Activated CD8-positive, alpha-beta T cell treated with anti-CD3 and anti-CD28 coated beads for 36 hours (primary cell): ENCODE measurements at regions not wholly inside any gene's neighbourhood (a gene's known extent, or its start where the extent isn't known, plus 50 kb on each side); places are given as distances from the start of the nearest gene placed in this dataset.

Source experiments
- ATAC-seq: fragments of 200-7000 bp; cut with Tn5 transposase; one replicate; pipeline ENCODE4 v1.10.0; 2021; ENCODE audit warnings: mild to moderate bottlenecking, moderate library complexity
- CTCF ChIA-PET: fragments of 350-600 bp; sonication (Branson Sonifier 250); formaldehyde crosslinking; loops from one replicate; lab custom pipeline; 2021; ENCODE audit warnings: antibody characterized with exemption; lab: Charles Lee
- POLR2A ChIA-PET: fragments of 350-600 bp; sonication (Branson Sonifier 250); formaldehyde crosslinking; loops from one replicate; lab custom pipeline; 2021; ENCODE audit warnings: antibody characterized with exemption; lab: Charles Lee
- DNase-seq: peaks from one replicate; pipeline ENCODE4 v3.0.0-alpha.2; 2020
- H3K27ac Mint-ChIP-seq: one replicate; pipeline ENCODE4 v1.8.0; 2021; ENCODE audit warnings: mild to moderate bottlenecking, mixed read lengths
- H3K27me3 Mint-ChIP-seq: one replicate; pipeline ENCODE4 v1.8.0; 2021; ENCODE audit warnings: mixed read lengths
- H3K36me3 Mint-ChIP-seq: one replicate; pipeline ENCODE4 v1.8.0; 2021; ENCODE audit warnings: low read depth, mixed read lengths
- H3K4me1 Mint-ChIP-seq: one replicate; pipeline ENCODE4 v1.8.0; 2021; ENCODE audit warnings: low read depth, mixed read lengths
- H3K4me3 Mint-ChIP-seq: one replicate; pipeline ENCODE4 v1.8.0; 2021; ENCODE audit warnings: mild to moderate bottlenecking, moderate library complexity, mixed read lengths
- H3K9me3 Mint-ChIP-seq: one replicate; pipeline ENCODE4 v1.8.0; 2021; ENCODE audit warnings: mixed read lengths
- CTCF ChIP-seq: fragments of 200-600 bp; IDR thresholded peaks from one replicate; pipeline ENCODE4 v1.8.0; 2022; ENCODE audit warnings: antibody characterized with exemption, mild to moderate bottlenecking
- intact Hi-C: fragments of 100-400 bp; cut with micrococcal nuclease; formaldehyde crosslinking; loops from one replicate; pipeline ENCODE4 v1.10.0; 2022

- H3K27me3 Mint-ChIP-seq, result peaks cover 5% of the 10 kb centered on the region
- CTCF ChIA-PET, result no interaction called here
- H3K4me1 Mint-ChIP-seq, result no peaks in the 10 kb centered on the region
- no peak for TF ChIP-seq CTCF
- no peaks in the 10 kb centered on the region for H3K9me3 Mint-ChIP-seq
- DNase-seq (no peak), ATAC-seq (no peak)
- no peak overlapping the region for H3K4me3 Mint-ChIP-seq
- no peaks in the 10 kb centered on the region for H3K36me3 Mint-ChIP-seq
- POLR2A ChIA-PET, result interaction anchor here (0.9 kb wide), 1 partner anchor 22 kb away, joined by 4 read pairs; no protein-coding TSS in a partner anchor
- H3K27ac Mint-ChIP-seq, result no peak overlapping the region
- intact Hi-C loops, result no loop called here
These were observed 413.7 kb downstream of the QKI start for GRCh38 chr6:163828038-163828795.

- ATAC-seq, result no peak
- no peak for DNase-seq
- Mint-ChIP-seq H3K4me1 (no peaks in the 10 kb centered on the region), H3K36me3 (no peaks in the 10 kb centered on the region), H3K4me3 (no peak overlapping the region), H3K27ac (no peak overlapping the region), H3K9me3 (no peaks in the 10 kb centered on the region), H3K27me3 (peaks cover 5% of the 10 kb centered on the region)
- no peak for TF ChIP-seq CTCF
- ChIA-PET POLR2A (no interaction called here), CTCF (no interaction called here)
- intact Hi-C loops, result no loop called here
These were observed 412.6 kb downstream of the QKI start for GRCh38 chr6:163827143-163827542.

- no peak for DNase-seq
These were observed 412.1 kb downstream of the QKI start for GRCh38 chr6:163826629-163827028.

GRCh38 chr6:163825033-163825432 is 410.5 kb downstream of the QKI start:
- Mint-ChIP-seq H3K4me3 (no peak overlapping the region), H3K27ac (no peak overlapping the region), H3K4me1 (no peaks in the 10 kb centered on the region), H3K27me3 (peaks cover 5% of the 10 kb centered on the region), H3K36me3 (no peaks in the 10 kb centered on the region), H3K9me3 (no peaks in the 10 kb centered on the region)
- no peak for DNase-seq
- ChIA-PET CTCF (no interaction called here), POLR2A (no interaction called here)
- intact Hi-C loops, result no loop called here
- TF ChIP-seq CTCF, result no peak
- no peak for ATAC-seq

More at GRCh38 chr6:163826629-163827028, 412.1 kb downstream of the QKI start:
- H3K27ac Mint-ChIP-seq, result no peak overlapping the region
- H3K9me3 Mint-ChIP-seq, result no peaks in the 10 kb centered on the region
- TF ChIP-seq CTCF, result no peak
- ChIA-PET CTCF (no interaction called here), POLR2A (no interaction called here)
- no peaks in the 10 kb centered on the region for H3K36me3 Mint-ChIP-seq
- intact Hi-C loops, result no loop called here
- no peak overlapping the region for H3K4me3 Mint-ChIP-seq
- peaks cover 5% of the 10 kb centered on the region for H3K27me3 Mint-ChIP-seq
- no peak for ATAC-seq
- no peaks in the 10 kb centered on the region for H3K4me1 Mint-ChIP-seq

GRCh38 chr6:163823577-163823976 is 409.1 kb downstream of the QKI start:
- CTCF ChIA-PET, result no interaction called here
- no peaks in the 10 kb centered on the region for H3K9me3 Mint-ChIP-seq
- TF ChIP-seq CTCF, result no peak
- POLR2A ChIA-PET, result no interaction called here
- H3K36me3 Mint-ChIP-seq, result no peaks in the 10 kb centered on the region
- no peak overlapping the region for H3K27ac Mint-ChIP-seq
- intact Hi-C loops, result no loop called here
- H3K27me3 Mint-ChIP-seq, result peaks cover 5% of the 10 kb centered on the region
- H3K4me1 Mint-ChIP-seq, result no peaks in the 10 kb centered on the region
- H3K4me3 Mint-ChIP-seq, result no peak overlapping the region
- ATAC-seq, result no peak
- DNase-seq, result no peak
